ENCODE measurements at regions not wholly inside any gene's neighbourhood (a gene's known extent, or its start where the extent isn't known, plus 50 kb on each side); places are given as distances from the start of the nearest gene placed in this dataset.

DNA sequence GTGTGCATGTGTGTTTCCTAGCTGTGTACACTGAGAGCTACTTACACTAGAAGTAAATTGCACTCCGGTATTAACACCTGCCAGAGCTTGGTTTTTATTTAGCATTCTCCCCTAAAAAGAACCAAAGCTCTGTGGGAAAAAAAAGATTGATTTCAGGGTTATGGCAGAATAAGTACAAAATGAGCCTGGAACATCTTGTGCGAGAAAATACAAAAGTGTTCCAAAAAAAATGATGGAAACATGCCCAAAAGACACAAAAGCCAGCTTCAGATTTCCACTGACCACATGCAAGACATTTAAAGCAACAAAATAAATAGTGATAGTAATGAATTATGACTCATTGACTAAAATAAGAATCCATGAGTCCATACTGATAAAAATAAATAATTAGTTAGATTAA lies 188.3 kb downstream of the GXYLT1 start:
- H3K36me3 ChIP-seq: no peaks in the 10 kb centered on the region
- no peak overlapping the region for H3K4me3 ChIP-seq (ENCODE audit: low read depth, low read length)
- no peaks in the 10 kb centered on the region for H3K4me1 ChIP-seq
- TF ChIP-seq, protein P1, sequence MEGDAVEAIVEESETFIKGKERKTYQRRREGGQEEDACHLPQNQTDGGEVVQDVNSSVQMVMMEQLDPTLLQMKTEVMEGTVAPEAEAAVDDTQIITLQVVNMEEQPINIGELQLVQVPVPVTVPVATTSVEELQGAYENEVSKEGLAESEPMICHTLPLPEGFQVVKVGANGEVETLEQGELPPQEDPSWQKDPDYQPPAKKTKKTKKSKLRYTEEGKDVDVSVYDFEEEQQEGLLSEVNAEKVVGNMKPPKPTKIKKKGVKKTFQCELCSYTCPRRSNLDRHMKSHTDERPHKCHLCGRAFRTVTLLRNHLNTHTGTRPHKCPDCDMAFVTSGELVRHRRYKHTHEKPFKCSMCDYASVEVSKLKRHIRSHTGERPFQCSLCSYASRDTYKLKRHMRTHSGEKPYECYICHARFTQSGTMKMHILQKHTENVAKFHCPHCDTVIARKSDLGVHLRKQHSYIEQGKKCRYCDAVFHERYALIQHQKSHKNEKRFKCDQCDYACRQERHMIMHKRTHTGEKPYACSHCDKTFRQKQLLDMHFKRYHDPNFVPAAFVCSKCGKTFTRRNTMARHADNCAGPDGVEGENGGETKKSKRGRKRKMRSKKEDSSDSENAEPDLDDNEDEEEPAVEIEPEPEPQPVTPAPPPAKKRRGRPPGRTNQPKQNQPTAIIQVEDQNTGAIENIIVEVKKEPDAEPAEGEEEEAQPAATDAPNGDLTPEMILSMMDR (IDR thresholded peaks at IDR 0.05; ENCODE audit: low read depth, low read length): no peak
- no peak for DNase-seq
- H3K27me3 ChIP-seq: no peaks in the 10 kb centered on the region; the same call in 1 of the 2 replicates
- no peaks in the 10 kb centered on the region for H3K9me3 ChIP-seq

GRCh38 chr12:41950455-41950854 lies 194.2 kb downstream of the GXYLT1 start:
- no peak for DNase-seq
- TF ChIP-seq, protein P1 (IDR thresholded peaks at IDR 0.05; ENCODE audit: low read depth, low read length): no peak
- no peak overlapping the region for H3K4me3 ChIP-seq (ENCODE audit: low read depth, low read length)
- H3K36me3 ChIP-seq: no peaks in the 10 kb centered on the region
- H3K4me1 ChIP-seq: no peaks in the 10 kb centered on the region
- no peaks in the 10 kb centered on the region; the same call in 1 of the 2 replicates for H3K27me3 ChIP-seq
- no peaks in the 10 kb centered on the region; the same call in 1 of the 2 replicates for H3K9me3 ChIP-seq

DNA sequence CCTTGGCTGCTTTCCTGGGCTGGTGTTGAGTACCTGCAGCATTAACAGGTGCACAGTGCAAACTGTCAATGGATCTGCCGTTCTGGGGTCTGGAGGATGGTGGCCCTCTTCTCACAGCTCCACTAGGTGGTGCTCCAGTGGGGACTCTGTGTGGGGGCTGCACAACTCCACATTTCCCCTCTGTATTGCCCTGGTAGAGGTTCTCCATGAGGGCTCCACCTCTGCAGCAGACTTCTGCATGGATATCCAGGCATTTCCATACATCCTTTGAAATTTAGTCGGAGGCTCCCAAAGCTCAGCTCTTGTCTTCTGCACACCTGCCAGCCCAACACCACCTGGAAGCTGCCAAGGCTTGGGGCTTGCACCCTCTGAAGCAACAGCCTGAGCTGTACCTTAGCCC lies 198.6 kb downstream of the GXYLT1 start:
- no peaks in the 10 kb centered on the region for H3K4me1 ChIP-seq

GRCh38 chr12:41944216-41944615 lies 200.5 kb downstream of the GXYLT1 start:
- Histone ChIP-seq H3K27me3 (no peaks in the 10 kb centered on the region), H3K4me1 (no peaks in the 10 kb centered on the region), H3K4me3 (ENCODE audit: low read depth, low read length) (no peak overlapping the region), H3K36me3 (no peaks in the 10 kb centered on the region), H3K9me3 (no peaks in the 10 kb centered on the region; the same call in 1 of the 2 replicates)
- TF ChIP-seq, protein P1 (IDR thresholded peaks at IDR 0.05; ENCODE audit: low read depth, low read length): no peak
- DNase-seq: no peak

More for the DNA sequence above, 198.6 kb downstream of the GXYLT1 start:
- Histone ChIP-seq H3K36me3 (no peaks in the 10 kb centered on the region), H3K9me3 (no peaks in the 10 kb centered on the region; the same call in 1 of the 2 replicates), H3K27me3 (no peaks in the 10 kb centered on the region), H3K4me3 (ENCODE audit: low read depth, low read length) (no peak overlapping the region)
- no peak for DNase-seq
- TF ChIP-seq, protein P1 (IDR thresholded peaks at IDR 0.05; ENCODE audit: low read depth, low read length): no peak

DNA sequence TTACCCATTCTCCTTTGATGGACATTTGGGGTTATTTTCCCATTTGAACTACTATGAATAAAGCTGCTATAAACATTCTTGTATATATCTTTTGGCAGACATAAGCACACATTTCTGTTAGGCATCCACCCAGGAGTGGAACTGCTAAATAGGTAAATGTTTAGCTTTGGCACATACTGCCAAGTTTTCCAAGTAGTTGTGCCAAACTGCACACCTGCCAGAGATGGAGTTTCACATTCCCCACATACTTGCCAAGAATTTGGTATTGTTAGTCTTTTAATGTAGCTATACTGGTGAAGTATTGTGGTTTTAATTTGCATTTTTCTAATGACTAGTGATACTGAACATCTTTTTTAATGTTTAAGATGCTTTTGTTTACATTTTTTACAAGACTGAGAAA lies 201.0 kb downstream of the GXYLT1 start:
- Histone ChIP-seq H3K36me3 (no peaks in the 10 kb centered on the region), H3K4me1 (no peaks in the 10 kb centered on the region), H3K4me3 (ENCODE audit: low read depth, low read length) (no peak overlapping the region), H3K27me3 (no peaks in the 10 kb centered on the region), H3K9me3 (no peaks in the 10 kb centered on the region; the same call in 1 of the 2 replicates)
- no peak for DNase-seq
- TF ChIP-seq, protein P1 (IDR thresholded peaks at IDR 0.05; ENCODE audit: low read depth, low read length): no peak

- Histone ChIP-seq H3K4me3 (ENCODE audit: low read depth, low read length) (no peak overlapping the region), H3K9me3 (no peaks in the 10 kb centered on the region; the same call in 1 of the 2 replicates), H3K4me1 (no peaks in the 10 kb centered on the region; the same call in 1 of the 2 replicates), H3K36me3 (no peaks in the 10 kb centered on the region), H3K27me3 (no peaks in the 10 kb centered on the region)
- TF ChIP-seq, protein P1 (IDR thresholded peaks at IDR 0.05; ENCODE audit: low read depth, low read length): no peak
- no peak for DNase-seq
Measured at GRCh38 chr12:41942354-41942753, 202.3 kb downstream of the GXYLT1 start.

Measured in BE2C (cell line).